GM18861 (cell line): ENCODE measurements at regions not wholly inside any gene's neighbourhood (a gene's known extent, or its start where the extent isn't known, plus 50 kb on each side); places are given as distances from the start of the nearest gene placed in this dataset.

Experiments
- ATAC-seq: cut with Tn5 transposase; IDR thresholded peaks from one replicate; pipeline ENCODE4 v1.9.1; 2021; ENCODE audit not compliant: unreplicated experiment

GRCh38 chr12:92468358-92469020 is 234.3 kb upstream of the PLEKHG7 start:
- ATAC-seq, result no peak

DNA sequence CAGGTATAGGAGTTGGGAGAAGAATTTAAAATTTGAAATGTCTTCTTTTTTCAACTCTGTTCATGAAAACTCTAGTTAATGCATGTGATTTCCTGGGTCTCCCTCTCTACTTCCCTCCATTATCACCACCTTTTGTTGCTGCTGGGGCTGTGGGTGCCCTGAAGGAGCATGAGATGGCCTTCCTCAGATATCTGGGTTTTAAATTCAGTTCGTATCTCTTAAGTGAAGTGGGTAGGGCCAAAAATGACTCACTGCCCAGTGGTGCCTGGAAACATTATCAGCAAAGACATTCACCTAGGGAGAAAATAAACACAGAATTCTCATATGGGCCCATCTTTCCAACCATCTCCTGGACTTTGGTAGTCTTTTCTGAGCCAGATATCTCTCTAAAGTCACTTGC is 234.9 kb upstream of the PLEKHG7 start:
- no peak for ATAC-seq

DNA sequence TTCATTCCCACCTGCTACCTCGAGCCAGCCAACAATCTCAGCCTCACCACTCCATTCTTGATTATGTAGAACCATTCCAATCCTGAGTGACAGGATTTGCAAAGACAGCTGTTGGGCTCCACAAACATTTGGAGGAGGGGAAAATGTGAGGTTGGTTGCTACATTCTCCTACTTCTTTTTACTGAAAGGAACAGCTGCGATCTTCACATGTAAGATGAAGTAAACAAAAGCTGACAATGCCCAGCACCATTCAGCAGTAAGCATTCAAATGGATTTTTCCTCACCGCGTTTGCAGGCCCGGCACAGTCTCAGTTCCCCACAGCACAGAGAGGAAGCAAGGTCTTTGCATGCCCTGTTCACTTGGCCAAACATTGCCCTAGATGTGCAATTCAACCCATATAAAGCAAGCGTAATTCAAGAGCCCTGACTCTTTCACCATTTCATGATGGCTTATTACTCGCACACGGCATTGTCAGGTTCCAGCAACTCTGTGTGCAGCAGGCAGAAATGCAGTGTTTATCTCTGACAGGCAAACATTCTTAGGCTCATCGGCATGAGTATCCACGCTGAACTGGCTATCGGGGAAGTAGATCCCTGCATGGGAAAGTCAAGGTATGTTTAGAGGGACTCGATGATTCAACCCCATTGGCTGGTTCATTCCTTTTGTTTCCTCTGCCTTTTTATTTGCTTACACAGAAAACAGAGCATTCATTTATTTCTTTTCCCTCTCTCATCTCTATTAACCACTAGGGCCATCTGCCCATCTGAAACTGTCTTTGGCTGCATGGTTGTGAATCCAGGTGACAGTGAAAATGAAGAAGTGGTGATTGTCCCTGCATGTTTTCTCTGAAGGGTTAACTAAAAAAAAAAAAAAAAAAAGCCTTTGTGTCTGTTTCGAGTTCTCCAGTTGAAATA is 236.1 kb upstream of the PLEKHG7 start:
- ATAC-seq, result peak; percentile 25

DNA sequence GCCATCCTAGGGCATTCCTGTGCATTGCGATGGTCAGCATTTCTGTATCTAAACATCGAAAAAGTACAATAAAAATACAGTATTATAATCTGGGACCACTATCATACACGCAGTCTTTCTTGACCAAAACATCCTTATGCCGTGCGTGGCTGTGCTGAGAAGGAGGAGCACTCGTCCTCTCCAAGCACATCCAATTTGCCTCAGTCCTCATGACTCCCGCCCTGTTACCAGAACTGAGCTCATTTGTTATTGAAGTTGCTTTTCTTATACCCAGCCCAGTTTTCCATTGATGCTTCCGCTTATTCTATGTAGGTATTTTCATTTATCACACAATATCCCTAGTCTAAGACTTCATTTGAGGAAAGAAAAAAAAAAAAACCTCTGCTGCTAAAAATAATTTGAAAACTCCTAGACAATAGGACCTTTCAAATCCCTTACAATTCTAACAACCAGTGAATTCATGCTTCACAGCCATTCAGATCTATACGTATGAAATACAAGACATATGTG is 236.9 kb upstream of the PLEKHG7 start:
- no peak for ATAC-seq

- no peak for ATAC-seq
These were observed 237.9 kb upstream of the PLEKHG7 start for GRCh38 chr12:92464911-92465310.

- ATAC-seq, result no peak
These were observed 239.6 kb upstream of the PLEKHG7 start for GRCh38 chr12:92463171-92463570.

DNA sequence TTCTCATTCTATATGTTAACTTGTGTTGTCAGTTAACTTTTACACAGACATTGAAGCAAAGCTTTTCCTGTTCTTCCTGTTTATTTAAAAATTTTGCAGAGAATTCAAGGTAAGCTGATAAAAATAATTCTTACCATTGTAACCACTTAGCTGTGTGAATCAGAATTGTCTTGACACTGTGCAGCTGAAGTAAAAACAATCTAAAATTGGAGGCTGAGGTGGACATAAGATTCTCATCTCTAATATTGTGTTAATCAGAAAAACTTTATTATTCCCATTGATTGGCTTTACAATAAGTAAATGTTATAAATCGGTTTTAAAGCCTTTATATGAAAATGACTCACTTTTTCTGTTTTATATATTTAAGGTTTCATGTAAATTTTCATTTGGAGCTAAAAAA is 240.3 kb upstream of the PLEKHG7 start:
- no peak for ATAC-seq

DNA sequence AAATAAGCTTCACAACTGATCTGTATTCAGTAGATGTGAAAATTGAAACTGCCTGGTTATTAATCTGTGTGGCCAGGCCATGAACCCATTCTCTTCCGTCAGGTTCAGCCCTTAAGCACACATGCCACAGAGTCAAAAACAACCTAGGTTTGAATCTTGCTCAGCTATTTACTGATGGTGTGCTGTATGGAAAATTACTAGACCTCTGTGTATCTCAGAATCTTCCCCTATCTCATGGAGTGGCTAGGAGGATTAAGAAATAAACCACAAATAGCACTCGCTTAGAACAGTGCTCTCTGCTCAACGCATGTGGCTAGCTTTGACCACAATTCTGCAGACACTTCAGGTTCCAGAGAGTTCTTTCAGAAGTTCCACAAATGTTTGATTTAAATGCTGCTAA is 240.7 kb upstream of the PLEKHG7 start:
- peak; percentile 79 for ATAC-seq

DNA sequence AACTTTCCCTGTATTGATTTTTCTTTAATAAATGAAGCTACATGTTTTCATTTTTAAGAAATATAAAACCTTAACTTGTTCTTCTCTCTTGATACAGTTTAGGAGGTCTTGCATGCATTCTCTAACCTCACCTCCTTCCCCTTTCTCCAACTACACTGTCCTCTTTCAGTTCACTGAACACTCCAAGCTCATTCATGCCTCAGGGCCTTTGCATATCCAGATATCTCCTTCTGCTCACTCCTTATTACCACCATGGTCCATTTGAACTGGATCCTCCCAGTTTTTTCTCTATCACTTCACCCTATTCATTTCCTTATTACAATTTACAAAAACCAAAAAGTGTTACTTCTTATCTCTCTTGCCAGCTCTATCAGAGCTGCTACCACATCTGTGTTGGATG is 242.9 kb upstream of the PLEKHG7 start:
- ATAC-seq, result no peak

DNA sequence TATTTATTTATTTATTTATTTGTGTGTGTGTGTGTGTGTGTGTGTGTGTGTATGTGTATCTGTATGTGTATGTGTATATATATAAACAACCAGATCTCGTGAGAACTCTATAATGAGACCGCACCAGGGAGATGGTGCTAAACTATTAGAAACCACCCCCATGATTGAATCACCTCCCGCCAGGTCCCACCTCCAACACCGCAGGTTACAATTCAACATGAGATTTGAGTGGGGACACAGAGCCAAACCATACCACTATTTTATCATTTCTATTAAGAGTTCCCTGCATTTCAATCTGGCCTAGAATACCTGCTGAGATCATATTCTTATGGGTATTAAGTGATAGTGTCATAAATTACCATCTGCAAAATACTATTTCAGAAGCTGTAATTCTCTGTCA is 243.8 kb upstream of the PLEKHG7 start:
- no peak for ATAC-seq

- no peak for ATAC-seq
These were observed 245.2 kb upstream of the PLEKHG7 start for GRCh38 chr12:92457458-92458180.

DNA sequence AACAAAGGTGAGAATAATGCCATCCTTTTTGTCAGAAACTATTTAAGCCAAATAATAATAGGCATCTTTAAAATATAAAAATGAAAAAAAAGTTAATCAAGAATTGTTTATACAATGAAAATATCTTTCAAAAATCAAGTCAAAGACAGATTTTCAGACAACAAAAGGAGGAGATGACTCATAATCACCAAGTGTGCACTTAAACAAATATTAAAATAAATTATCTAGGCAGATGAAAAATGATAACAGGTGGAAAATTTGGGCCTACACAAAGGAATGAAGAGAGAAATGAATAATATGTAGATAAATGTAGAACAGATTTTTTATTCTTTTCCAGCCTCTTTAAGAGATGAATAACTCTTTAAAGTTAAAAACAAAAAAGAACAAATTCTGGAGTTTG is 250.0 kb upstream of the PLEKHG7 start:
- ATAC-seq, result no peak

GRCh38 chr12:92446083-92446460 is 256.7 kb upstream of the PLEKHG7 start:
- ATAC-seq, result no peak

- peak; percentile 80 for ATAC-seq
These were observed 257.3 kb upstream of the PLEKHG7 start for GRCh38 chr12:92445253-92446082.

GRCh38 chr12:92444763-92445162 is 258.0 kb upstream of the PLEKHG7 start:
- peak; percentile 25 for ATAC-seq

DNA sequence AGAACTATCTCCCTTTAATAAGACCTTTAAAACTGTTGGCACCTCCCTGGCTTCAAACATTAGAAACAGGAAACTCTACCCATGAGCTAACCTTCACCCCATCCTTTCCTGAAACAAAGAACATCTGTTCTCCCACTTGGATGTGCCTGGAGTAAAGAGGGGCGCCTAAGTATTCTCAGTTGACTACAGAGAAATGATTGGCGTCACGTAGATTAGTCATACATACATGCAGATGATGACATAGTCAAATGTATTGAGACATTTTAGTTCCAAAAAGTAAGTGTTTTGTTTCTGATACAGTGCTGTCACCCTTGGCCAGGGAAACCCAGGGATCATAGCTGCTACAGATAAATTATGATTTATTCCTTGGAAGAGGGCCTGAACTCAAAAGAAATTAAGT is 260.0 kb upstream of the PLEKHG7 start:
- no peak for ATAC-seq

GRCh38 chr12:92440072-92440471 is 262.7 kb upstream of the PLEKHG7 start:
- ATAC-seq, result no peak

GRCh38 chr12:92439420-92439805 is 263.4 kb upstream of the PLEKHG7 start:
- no peak for ATAC-seq

DNA sequence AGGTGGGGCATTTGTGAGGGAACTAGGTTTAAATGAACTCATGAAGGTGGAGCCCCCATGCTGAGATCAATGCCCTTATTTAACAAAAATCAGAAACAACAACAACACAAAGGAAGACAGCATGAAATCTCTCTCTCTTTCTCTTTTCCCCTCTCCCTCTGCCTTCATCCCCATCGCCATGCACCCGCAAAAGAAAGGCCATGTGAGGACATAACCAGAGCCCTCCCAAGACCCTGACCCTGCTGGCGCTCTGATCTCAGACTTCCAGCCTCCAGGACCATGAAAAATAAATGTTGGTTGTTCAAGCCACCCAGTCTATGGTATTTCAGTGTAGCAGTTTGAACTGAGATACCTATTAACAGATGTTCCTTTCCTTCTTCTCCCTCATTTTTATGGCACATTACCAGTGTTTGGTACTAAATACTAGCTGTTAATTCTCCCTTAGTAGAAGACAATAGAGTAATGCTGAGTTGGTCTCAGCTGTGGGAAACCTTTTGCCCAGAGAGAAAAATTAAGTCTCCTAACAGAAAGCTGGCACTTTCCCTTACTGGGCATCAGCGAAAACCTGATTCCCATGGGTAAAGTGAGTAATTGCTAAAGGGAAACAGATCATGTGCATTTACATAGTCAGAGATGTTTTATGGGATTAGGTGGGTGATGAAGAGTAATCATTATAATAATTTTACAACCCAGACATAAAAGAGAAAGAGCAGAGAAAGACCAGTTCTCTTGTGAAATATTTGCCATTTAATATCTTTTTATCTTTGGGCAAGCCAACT is 264.0 kb upstream of the PLEKHG7 start:
- no peak for ATAC-seq

- ATAC-seq, result no peak
These were observed 265.3 kb upstream of the PLEKHG7 start for GRCh38 chr12:92437452-92437851.
